Body of pancreas (tissue), 4 donors: ENCODE measurements at regions not wholly inside any gene's neighbourhood (a gene's known extent, or its start where the extent isn't known, plus 50 kb on each side); places are given as distances from the start of the nearest gene placed in this dataset.

Experiments used
- POLR2A ChIP-seq, 3 donors: fragments of 450-650 bp; IDR thresholded peaks; one replicate each; pipeline ENCODE4 v1.6.1; 2016; ENCODE audit warnings: antibody characterized with exemption in 3 of 3, mild to moderate bottlenecking in 2 of 3
- TF ChIP-seq, protein P1 (sequence below), 7 experiments: fragments of 450-650 bp in 4 of 7; fragments of 200-600 bp in 3 of 7; sonication (generic) in 3 of 7; IDR thresholded peaks; one replicate each; pipeline ENCODE4 v1.5.1; 2016 to 2019; ENCODE audit warnings: antibody characterized with exemption in 7 of 7

GRCh38 chr21:35108887-35109286 lies 59.8 kb upstream of the RUNX1 start:
- TF ChIP-seq POLR2A (IDR thresholded peaks at IDR 0.05), result no peak
- TF ChIP-seq, protein P1, sequence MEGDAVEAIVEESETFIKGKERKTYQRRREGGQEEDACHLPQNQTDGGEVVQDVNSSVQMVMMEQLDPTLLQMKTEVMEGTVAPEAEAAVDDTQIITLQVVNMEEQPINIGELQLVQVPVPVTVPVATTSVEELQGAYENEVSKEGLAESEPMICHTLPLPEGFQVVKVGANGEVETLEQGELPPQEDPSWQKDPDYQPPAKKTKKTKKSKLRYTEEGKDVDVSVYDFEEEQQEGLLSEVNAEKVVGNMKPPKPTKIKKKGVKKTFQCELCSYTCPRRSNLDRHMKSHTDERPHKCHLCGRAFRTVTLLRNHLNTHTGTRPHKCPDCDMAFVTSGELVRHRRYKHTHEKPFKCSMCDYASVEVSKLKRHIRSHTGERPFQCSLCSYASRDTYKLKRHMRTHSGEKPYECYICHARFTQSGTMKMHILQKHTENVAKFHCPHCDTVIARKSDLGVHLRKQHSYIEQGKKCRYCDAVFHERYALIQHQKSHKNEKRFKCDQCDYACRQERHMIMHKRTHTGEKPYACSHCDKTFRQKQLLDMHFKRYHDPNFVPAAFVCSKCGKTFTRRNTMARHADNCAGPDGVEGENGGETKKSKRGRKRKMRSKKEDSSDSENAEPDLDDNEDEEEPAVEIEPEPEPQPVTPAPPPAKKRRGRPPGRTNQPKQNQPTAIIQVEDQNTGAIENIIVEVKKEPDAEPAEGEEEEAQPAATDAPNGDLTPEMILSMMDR (IDR thresholded peaks at IDR 0.05), result no peak
